Tibial nerve (tissue), 4 donors: ENCODE measurements at regions not wholly inside any gene's neighbourhood (a gene's known extent, or its start where the extent isn't known, plus 50 kb on each side); places are given as distances from the start of the nearest gene placed in this dataset.

ENCODE experiments used
- DNase-seq, 2 donors: peaks; one replicate each; pipeline ENCODE4 v3.0.0-alpha.2; 2019; ENCODE audit warnings: low spot score in 2 of 2
- H3K27ac ChIP-seq, 4 donors: fragments of 200-600 bp; sonication (generic) in 3 of 4; one replicate each; pipeline ENCODE4 v1.5.1; 2017 to 2019; ENCODE audit warnings: mild to moderate bottlenecking in 1 of 4
- H3K27me3 ChIP-seq, 2 donors: fragments of 200-600 bp; sonication (generic) in 1 of 2; one replicate each; pipeline versions ENCODE4 v1.5.1 to v1.6.0; 2017 to 2019
- H3K36me3 ChIP-seq, 3 donors: fragments of 200-600 bp; sonication (generic); one replicate each; pipeline ENCODE4 v1.5.1; 2018 to 2019
- H3K4me1 ChIP-seq, 4 donors: fragments of 200-600 bp; sonication (generic) in 3 of 4; one replicate each; pipeline ENCODE4 v1.5.1; 2017 to 2019
- H3K4me3 ChIP-seq, 4 donors: fragments of 200-600 bp; sonication (generic) in 3 of 4; one replicate each; pipeline ENCODE4 v1.5.1; 2017 to 2019; ENCODE audit warnings: mild to moderate bottlenecking in 1 of 4, moderate library complexity in 1 of 4
- H3K9me3 ChIP-seq, 4 donors: fragments of 200-600 bp; sonication (generic) in 3 of 4; one replicate each; pipeline ENCODE4 v1.5.1; 2017 to 2019
- CTCF ChIP-seq, 5 experiments: fragments of 200-600 bp in 3 of 5; fragments of 450-650 bp in 2 of 5; sonication (generic) in 3 of 5; IDR thresholded peaks; one replicate each; pipeline ENCODE4 v1.5.1; 2016 to 2019; ENCODE audit warnings: antibody characterized with exemption in 5 of 5, mild to moderate bottlenecking in 3 of 5, moderate library complexity in 2 of 5
- EP300 ChIP-seq, 2 donors: sonication (generic); formaldehyde crosslinking; IDR thresholded peaks; one replicate each; pipeline ENCODE4 v1.6.1; 2017; ENCODE audit warnings: antibody characterized with exemption in 2 of 2, mild to moderate bottlenecking in 1 of 2
- POLR2A ChIP-seq, 2 donors: fragments of 450-650 bp; IDR thresholded peaks; one replicate each; pipeline ENCODE4 v1.6.1; 2017; ENCODE audit warnings: antibody characterized with exemption in 2 of 2, mild to moderate bottlenecking in 2 of 2, moderate library complexity in 2 of 2
- WGBS, 2 donors: methylation state at CpG; one replicate each; pipeline ENCODE4 v1.1.5; 2018; 5-methylcytosine and 5-hydroxymethylcytosine counted together

- WGBS, 2 donors: 63 to 74% methylated on average over 2 of the region's 2 CpGs
- Histone ChIP-seq H3K36me3 (no peaks in the 10 kb centered on the region), H3K4me1 (no peaks in the 10 kb centered on the region), H3K27ac (no peak overlapping the region), H3K9me3 (peaks cover 0 to under 1% (median 0%) of the 10 kb centered on the region in 4 donors), H3K27me3 (no peaks in the 10 kb centered on the region), H3K4me3 (no peak overlapping the region)
- TF ChIP-seq EP300 (IDR thresholded peaks at IDR 0.05) (no peak), CTCF (IDR thresholded peaks at IDR 0.05) (no peak), POLR2A (IDR thresholded peaks at IDR 0.05) (no peak)
- DNase-seq: no peak
These were observed 54.5 kb upstream of the HS3ST4 start for GRCh38 chr16:25637236-25637635.

GRCh38 chr16:25636662-25637061 lies 55.1 kb upstream of the HS3ST4 start:
- 87 to 88% methylated on average over 2 of the region's 2 CpGs for WGBS, 2 donors
- H3K27me3 ChIP-seq: no peaks in the 10 kb centered on the region
- no peak overlapping the region for H3K27ac ChIP-seq
- no peak overlapping the region for H3K4me3 ChIP-seq
- TF ChIP-seq POLR2A (IDR thresholded peaks at IDR 0.05): no peak
- TF ChIP-seq EP300 (IDR thresholded peaks at IDR 0.05): no peak
- DNase-seq: no peak
- peaks cover 0 to 6% (median 0%) of the 10 kb centered on the region in 4 donors for H3K9me3 ChIP-seq
- H3K4me1 ChIP-seq: no peaks in the 10 kb centered on the region
- H3K36me3 ChIP-seq: no peaks in the 10 kb centered on the region

- Histone ChIP-seq H3K27ac (no peak overlapping the region), H3K27me3 (no peaks in the 10 kb centered on the region), H3K9me3 (peaks cover 0 to 9% (median 0%) of the 10 kb centered on the region in 4 donors), H3K4me3 (no peak overlapping the region), H3K4me1 (no peaks in the 10 kb centered on the region), H3K36me3 (no peaks in the 10 kb centered on the region)
- no peak for DNase-seq
- 53 to 55% methylated on average over 1 of the region's 1 CpG for WGBS, 2 donors
- no peak for TF ChIP-seq EP300 (IDR thresholded peaks at IDR 0.05)
- TF ChIP-seq CTCF (IDR thresholded peaks at IDR 0.05): no peak
- no peak for TF ChIP-seq POLR2A (IDR thresholded peaks at IDR 0.05)
These were observed 56.3 kb upstream of the HS3ST4 start for GRCh38 chr16:25635454-25635853.

- WGBS, 2 donors: 52 to 60% methylated on average over 2 of the region's 2 CpGs
- DNase-seq: no peak
- Histone ChIP-seq H3K9me3 (peaks cover 0 to 18% (median 0%) of the 10 kb centered on the region in 4 donors), H3K4me3 (no peak overlapping the region), H3K4me1 (no peaks in the 10 kb centered on the region), H3K27ac (no peak overlapping the region), H3K36me3 (no peaks in the 10 kb centered on the region), H3K27me3 (no peaks in the 10 kb centered on the region)
- TF ChIP-seq EP300 (IDR thresholded peaks at IDR 0.05) (no peak), CTCF (IDR thresholded peaks at IDR 0.05) (no peak), POLR2A (IDR thresholded peaks at IDR 0.05) (no peak)
These were observed 58.2 kb upstream of the HS3ST4 start for GRCh38 chr16:25633549-25633948.

GRCh38 chr16:25628766-25629165 lies 63.0 kb upstream of the HS3ST4 start:
- Histone ChIP-seq H3K4me3 (no peak overlapping the region), H3K4me1 (no peaks in the 10 kb centered on the region), H3K9me3 (peaks cover 0 to 31% (median 0%) of the 10 kb centered on the region in 4 donors), H3K36me3 (no peaks in the 10 kb centered on the region), H3K27me3 (no peaks in the 10 kb centered on the region), H3K27ac (no peak overlapping the region)
- 88% methylated on average over 2 of the region's 2 CpGs for WGBS, 2 donors
- no peak for DNase-seq
- TF ChIP-seq POLR2A (IDR thresholded peaks at IDR 0.05) (no peak), EP300 (IDR thresholded peaks at IDR 0.05) (no peak), CTCF (IDR thresholded peaks at IDR 0.05) (no peak)

- no peaks in the 10 kb centered on the region for H3K4me1 ChIP-seq
- H3K36me3 ChIP-seq: no peaks in the 10 kb centered on the region
- WGBS, 2 donors: 56% methylated on average over 3 of the region's 3 CpGs
- H3K27ac ChIP-seq: no peak overlapping the region
- TF ChIP-seq EP300 (IDR thresholded peaks at IDR 0.05) (no peak), POLR2A (IDR thresholded peaks at IDR 0.05) (no peak), CTCF (IDR thresholded peaks at IDR 0.05) (no peak)
- DNase-seq: no peak
- peaks cover 0 to 31% (median 0%) of the 10 kb centered on the region in 4 donors for H3K9me3 ChIP-seq
- no peak overlapping the region for H3K4me3 ChIP-seq
- H3K27me3 ChIP-seq: no peaks in the 10 kb centered on the region
These were observed 64.1 kb upstream of the HS3ST4 start for GRCh38 chr16:25627641-25628040.
